ENCODE measurements at regions not wholly inside any gene's neighbourhood (a gene's known extent, or its start where the extent isn't known, plus 50 kb on each side); places are given as distances from the start of the nearest gene placed in this dataset.

GRCh38 chr17:54838651-54839421, 61.8 kb upstream of the TOM1L1 start:
- no peak for TF ChIP-seq POLR2A (IDR thresholded peaks at IDR 0.05; ENCODE audit: low read depth, low read length)
- no peak for TF ChIP-seq CTCF (IDR thresholded peaks at IDR 0.05 in 2 of 3, conservative IDR thresholded peaks at IDR 0.05 in 1 of 3; ENCODE audit: control insufficient read depth in 2 of 3, extremely low read depth in 1 of 3, insufficient read depth in 1 of 3, low read depth in 3 of 3, low read length in 3 of 3)

Measured in GM12878 (cell line).